SJCRH30 (cell line): ENCODE measurements at regions not wholly inside any gene's neighbourhood (a gene's known extent, or its start where the extent isn't known, plus 50 kb on each side); places are given as distances from the start of the nearest gene placed in this dataset.
"Not testable (repeated sequence)": the region's sequence is repeated elsewhere in the genome, so short reads cannot be mapped to it uniquely, and the experiment has no call there.

Experiments
- DNase-seq, 2 experiments: peaks; one replicate each; pipeline ENCODE4 v3.0.0-alpha.2; 2015 to 2020
- H3K27ac ChIP-seq: fragments of 250-450 bp; sonication (Bioruptor Pico); 2 replicates; pipeline ENCODE4 v1.5.1; 2020; ENCODE audit warnings: mild to moderate bottlenecking, moderate library complexity
- H3K27me3 ChIP-seq: fragments of 250-450 bp; sonication (Bioruptor Pico); 2 replicates; pipeline ENCODE4 v1.5.1; 2020; ENCODE audit warnings: mild to moderate bottlenecking, moderate library complexity
- H3K36me3 ChIP-seq: fragments of 250-450 bp; sonication (Bioruptor Pico); 2 replicates; pipeline ENCODE4 v1.5.1; 2020; ENCODE audit warnings: mild to moderate bottlenecking, moderate library complexity
- H3K4me1 ChIP-seq: fragments of 250-450 bp; sonication (Bioruptor Pico); 2 replicates; pipeline ENCODE4 v1.5.1; 2020; ENCODE audit warnings: mild to moderate bottlenecking, moderate library complexity
- H3K4me3 ChIP-seq: fragments of 250-450 bp; sonication (Bioruptor Pico); 2 replicates; pipeline ENCODE4 v1.5.1; 2020; ENCODE audit warnings: mild to moderate bottlenecking, moderate library complexity
- H3K9me3 ChIP-seq: fragments of 250-450 bp; sonication (Bioruptor Pico); replicated peaks from 2 replicates; pipeline ENCODE4 v1.5.1; 2020; ENCODE audit warnings: mild to moderate bottlenecking, moderate library complexity

- H3K36me3 ChIP-seq = no peaks in the 10 kb centered on the region
- no peak overlapping the region for H3K27ac ChIP-seq
- peaks cover 3% of the 10 kb centered on the region; the same call in 1 of the 2 replicates for H3K9me3 ChIP-seq
- H3K27me3 ChIP-seq = no peaks in the 10 kb centered on the region
- DNase-seq = no peak
- H3K4me3 ChIP-seq = no peak overlapping the region
- H3K4me1 ChIP-seq = peaks cover 29% of the 10 kb centered on the region
Measured at GRCh38 chr3:194045289-194045688, 90.7 kb upstream of the HES1 start.

GRCh38 chr3:194045919-194046318 lies 90.0 kb upstream of the HES1 start:
- DNase-seq = no peak
- no peak overlapping the region for H3K4me3 ChIP-seq
- H3K27me3 ChIP-seq = no peaks in the 10 kb centered on the region
- H3K27ac ChIP-seq = no peak overlapping the region
- H3K4me1 ChIP-seq = peaks cover 29% of the 10 kb centered on the region
- H3K9me3 ChIP-seq = peaks cover 8% of the 10 kb centered on the region
- no peaks in the 10 kb centered on the region for H3K36me3 ChIP-seq

DNA sequence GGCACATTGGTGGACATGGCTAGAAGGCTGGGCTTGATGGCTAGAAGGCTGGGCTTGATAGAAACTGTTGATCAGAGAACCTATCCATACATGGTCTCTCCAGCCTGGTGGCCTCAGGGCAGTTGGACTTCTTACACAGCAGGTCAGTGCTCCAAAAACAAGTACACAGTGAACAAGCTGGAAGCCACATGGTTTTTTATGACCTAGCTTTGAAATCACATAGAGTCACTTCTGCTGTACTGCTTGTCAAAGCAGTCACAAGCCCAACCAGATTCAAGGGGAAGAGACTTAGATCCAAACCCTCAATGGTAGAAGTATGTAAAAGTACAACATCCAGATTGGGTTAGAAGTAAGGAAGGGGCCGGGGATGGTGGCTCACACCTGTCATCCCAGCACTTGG lies 89.4 kb upstream of the HES1 start:
- H3K9me3 ChIP-seq = peaks cover 14% of the 10 kb centered on the region
- DNase-seq = no peak
- no peak overlapping the region for H3K4me3 ChIP-seq
- H3K36me3 ChIP-seq = no peaks in the 10 kb centered on the region
- H3K27me3 ChIP-seq = no peaks in the 10 kb centered on the region
- no peak overlapping the region for H3K27ac ChIP-seq
- H3K4me1 ChIP-seq = peaks cover 29% of the 10 kb centered on the region

GRCh38 chr3:194046995-194047645 lies 88.8 kb upstream of the HES1 start:
- no peaks in the 10 kb centered on the region for H3K36me3 ChIP-seq
- H3K27ac ChIP-seq = no peak overlapping the region
- H3K4me1 ChIP-seq = peaks cover 28% of the 10 kb centered on the region
- no peak overlapping the region for H3K4me3 ChIP-seq
- peaks cover 15% of the 10 kb centered on the region for H3K9me3 ChIP-seq
- DNase-seq = peak; percentile 72 to 80
- no peaks in the 10 kb centered on the region for H3K27me3 ChIP-seq

DNA sequence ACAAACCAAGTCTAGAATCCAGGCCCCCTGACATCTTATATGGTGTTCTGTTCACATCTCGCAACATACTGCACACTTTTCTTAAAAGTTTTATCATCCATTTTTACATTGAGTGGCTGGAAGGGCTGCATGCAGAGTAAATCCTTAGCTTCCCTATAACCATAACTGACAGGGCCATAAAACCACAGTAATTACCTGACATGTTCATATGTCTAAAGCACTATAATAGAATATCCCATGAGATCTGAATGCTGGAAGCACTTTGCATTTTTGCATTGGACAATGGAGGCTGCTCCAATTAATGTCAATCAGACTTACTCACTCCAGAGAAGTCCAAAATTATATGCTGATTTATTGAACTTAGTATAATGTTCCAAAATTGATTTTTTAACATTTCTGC lies 86.6 kb upstream of the HES1 start:
- H3K27me3 ChIP-seq = no peaks in the 10 kb centered on the region
- H3K36me3 ChIP-seq = no peaks in the 10 kb centered on the region
- peaks cover 6% of the 10 kb centered on the region for H3K4me1 ChIP-seq
- peaks cover 15% of the 10 kb centered on the region for H3K9me3 ChIP-seq
- no peak overlapping the region for H3K4me3 ChIP-seq
- no peak overlapping the region for H3K27ac ChIP-seq
- DNase-seq = no peak

GRCh38 chr3:194050782-194051320 lies 85.1 kb upstream of the HES1 start:
- Histone ChIP-seq H3K27me3 (no peaks in the 10 kb centered on the region), H3K27ac (no peak overlapping the region), H3K4me3 (no peak overlapping the region), H3K4me1 (peaks cover 6% of the 10 kb centered on the region), H3K36me3 (no peaks in the 10 kb centered on the region), H3K9me3 (peaks cover 15% of the 10 kb centered on the region)
- DNase-seq = no peak

- Histone ChIP-seq H3K9me3 (peaks cover 15% of the 10 kb centered on the region), H3K36me3 (no peaks in the 10 kb centered on the region), H3K4me1 (peaks cover 6% of the 10 kb centered on the region), H3K4me3 (no peak overlapping the region), H3K27ac (no peak overlapping the region), H3K27me3 (no peaks in the 10 kb centered on the region)
- no peak for DNase-seq
Measured at GRCh38 chr3:194051366-194052149, 84.4 kb upstream of the HES1 start.

GRCh38 chr3:194053136-194053535 lies 82.8 kb upstream of the HES1 start:
- no peak for DNase-seq
- H3K36me3 ChIP-seq = no peaks in the 10 kb centered on the region
- H3K9me3 ChIP-seq = peaks cover 15% of the 10 kb centered on the region
- H3K27me3 ChIP-seq = no peaks in the 10 kb centered on the region
- no peak overlapping the region for H3K4me3 ChIP-seq
- H3K27ac ChIP-seq = no peak overlapping the region
- H3K4me1 ChIP-seq = peaks cover 5% of the 10 kb centered on the region; the same call in 1 of the 2 replicates

DNA sequence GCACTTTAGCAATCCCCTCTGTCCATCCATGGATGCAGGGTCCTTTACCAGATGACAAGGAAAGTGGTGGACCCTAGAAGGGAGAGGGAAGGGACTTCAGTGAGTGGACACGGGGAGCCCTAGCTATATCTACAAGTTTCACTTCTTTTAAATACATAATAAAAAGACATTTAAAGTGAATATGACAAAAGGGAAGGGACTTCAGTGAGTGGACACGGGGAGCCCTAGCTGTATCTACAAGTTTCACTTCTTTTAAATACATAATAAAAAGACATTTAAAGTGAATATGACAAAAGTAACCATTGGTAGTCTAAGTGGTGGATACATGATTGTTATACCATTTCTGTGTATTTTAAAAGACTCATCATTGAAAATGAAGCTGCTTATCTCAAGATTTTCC lies 81.9 kb upstream of the HES1 start:
- Histone ChIP-seq H3K36me3 (no peaks in the 10 kb centered on the region), H3K9me3 (peaks cover 15% of the 10 kb centered on the region), H3K27ac (no peak overlapping the region), H3K4me3 (no peak overlapping the region), H3K4me1 (peaks cover 10% of the 10 kb centered on the region), H3K27me3 (no peaks in the 10 kb centered on the region)
- no peak for DNase-seq

- no peaks in the 10 kb centered on the region for H3K36me3 ChIP-seq
- H3K4me3 ChIP-seq = no peak overlapping the region
- no peak overlapping the region for H3K27ac ChIP-seq
Measured at GRCh38 chr3:194054540-194054939, 81.4 kb upstream of the HES1 start.

GRCh38 chr3:194054961-194055360 lies 81.0 kb upstream of the HES1 start:
- H3K4me3 ChIP-seq = no peak overlapping the region
- no peak overlapping the region for H3K27ac ChIP-seq
- peaks cover 16% of the 10 kb centered on the region for H3K4me1 ChIP-seq
- peaks cover 15% of the 10 kb centered on the region for H3K9me3 ChIP-seq
- no peaks in the 10 kb centered on the region for H3K27me3 ChIP-seq
- no peak for DNase-seq
- H3K36me3 ChIP-seq = no peaks in the 10 kb centered on the region

More at GRCh38 chr3:194054540-194054939, 81.4 kb upstream of the HES1 start:
- H3K27me3 ChIP-seq = no peaks in the 10 kb centered on the region
- DNase-seq = no peak
- peaks cover 15% of the 10 kb centered on the region for H3K9me3 ChIP-seq
- H3K4me1 ChIP-seq = peaks cover 15% of the 10 kb centered on the region

DNA sequence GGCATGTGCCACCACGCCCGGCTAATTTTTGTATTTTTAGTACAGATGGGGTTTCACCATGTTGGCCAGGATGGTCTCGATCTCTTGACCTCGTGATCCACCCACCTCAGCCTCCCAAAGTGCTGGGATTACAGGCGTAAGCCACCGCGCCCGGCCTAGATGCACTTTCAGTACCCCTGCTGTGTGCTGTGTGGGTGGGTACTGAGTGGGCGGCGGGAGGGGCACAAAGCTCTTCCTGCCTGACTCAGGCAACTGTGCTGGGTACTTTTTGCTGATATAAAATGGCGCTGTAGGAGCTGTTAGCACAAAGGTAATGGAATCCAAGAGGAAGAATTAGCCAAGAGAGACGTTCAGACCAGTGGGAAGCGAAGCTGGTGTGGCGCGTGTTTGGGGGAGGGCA lies 79.6 kb upstream of the HES1 start:
- H3K36me3 ChIP-seq, DNase-seq, H3K27me3 ChIP-seq, H3K4me3 ChIP-seq, H3K27ac ChIP-seq, H3K9me3 ChIP-seq: not testable (repeated sequence)
- H3K4me1 ChIP-seq = peaks cover 17% of the 10 kb centered on the region

DNA sequence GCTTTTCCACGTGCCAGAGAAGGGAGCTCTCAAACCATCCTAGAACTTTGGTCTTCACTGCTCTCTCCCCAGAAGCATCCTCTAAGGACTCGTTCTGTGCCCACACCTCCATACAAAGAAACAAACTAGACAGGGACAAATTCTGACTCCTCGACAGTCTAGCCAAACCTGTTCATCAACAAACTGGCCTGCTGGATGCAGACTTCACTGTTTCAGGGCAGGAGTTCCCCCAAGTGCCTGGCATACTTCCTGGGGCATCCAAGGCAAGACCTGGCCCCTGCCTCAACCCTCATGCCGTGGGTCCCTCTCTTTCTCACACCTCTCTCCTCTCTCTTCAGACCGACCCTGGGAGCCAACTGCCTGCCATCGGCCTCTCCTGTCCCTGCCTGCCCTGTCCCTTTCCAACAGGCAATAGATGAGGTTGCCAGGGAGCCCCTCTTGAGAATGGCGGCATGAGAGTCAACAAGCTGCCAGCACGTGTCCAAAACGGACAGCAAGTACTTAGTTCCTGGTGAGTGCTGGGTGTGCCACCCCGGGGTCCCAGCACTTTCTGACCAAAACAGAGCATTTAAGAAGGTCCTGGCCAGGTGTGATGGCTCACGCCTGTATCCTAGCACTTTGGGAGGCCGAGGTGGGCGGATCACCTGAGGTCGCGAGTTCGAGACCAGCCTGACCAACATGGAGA lies 79.1 kb upstream of the HES1 start:
- H3K27me3 ChIP-seq = no peaks in the 10 kb centered on the region
- DNase-seq = no peak
- H3K36me3 ChIP-seq = no peaks in the 10 kb centered on the region
- H3K4me3 ChIP-seq = no peak overlapping the region
- H3K9me3 ChIP-seq = no peaks in the 10 kb centered on the region
- peaks cover 20% of the 10 kb centered on the region for H3K4me1 ChIP-seq
- no peak overlapping the region; the same call in 1 of the 2 replicates for H3K27ac ChIP-seq

DNA sequence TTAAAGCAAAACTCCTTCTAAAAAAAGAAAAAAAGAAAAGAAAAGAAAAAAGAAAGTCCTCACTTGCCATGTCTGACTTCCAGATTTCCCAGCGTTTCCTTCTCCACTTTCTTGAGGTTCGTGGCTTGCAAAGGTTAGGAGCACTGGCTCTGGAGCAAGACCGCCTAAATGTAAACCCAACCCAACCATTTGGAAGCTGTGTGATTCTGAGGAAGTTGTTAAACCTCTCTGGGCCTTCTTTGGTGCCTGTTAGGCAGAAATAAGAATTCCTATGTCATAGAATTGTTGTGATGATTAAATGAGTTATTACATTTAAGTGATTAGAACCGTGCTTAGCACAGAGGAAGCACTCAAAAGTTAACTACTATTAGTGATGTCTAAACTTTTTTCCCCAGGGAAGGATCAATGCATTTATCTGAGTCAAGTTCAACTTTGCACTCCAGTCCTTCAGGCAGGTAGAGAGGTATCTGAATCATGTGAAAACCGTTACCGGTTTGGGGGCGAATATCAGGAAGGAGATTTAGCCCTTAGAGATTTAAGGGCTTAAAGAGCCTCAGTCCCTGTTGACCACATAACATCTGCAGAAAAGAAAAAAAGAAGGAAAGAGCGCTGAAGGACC lies 78.3 kb upstream of the HES1 start:
- H3K4me3 ChIP-seq = peak overlapping the region; percentile 48
- H3K9me3 ChIP-seq = no peaks in the 10 kb centered on the region
- peak in 1 of 2 experiments; percentile 15 for DNase-seq
- peak overlapping the region; percentile 64 for H3K27ac ChIP-seq
- peaks cover 20% of the 10 kb centered on the region for H3K4me1 ChIP-seq
- H3K27me3 ChIP-seq = no peaks in the 10 kb centered on the region
- H3K36me3 ChIP-seq = no peaks in the 10 kb centered on the region
